ENCODE measurements at regions not wholly inside any gene's neighbourhood (a gene's known extent, or its start where the extent isn't known, plus 50 kb on each side); places are given as distances from the start of the nearest gene placed in this dataset.

DNA sequence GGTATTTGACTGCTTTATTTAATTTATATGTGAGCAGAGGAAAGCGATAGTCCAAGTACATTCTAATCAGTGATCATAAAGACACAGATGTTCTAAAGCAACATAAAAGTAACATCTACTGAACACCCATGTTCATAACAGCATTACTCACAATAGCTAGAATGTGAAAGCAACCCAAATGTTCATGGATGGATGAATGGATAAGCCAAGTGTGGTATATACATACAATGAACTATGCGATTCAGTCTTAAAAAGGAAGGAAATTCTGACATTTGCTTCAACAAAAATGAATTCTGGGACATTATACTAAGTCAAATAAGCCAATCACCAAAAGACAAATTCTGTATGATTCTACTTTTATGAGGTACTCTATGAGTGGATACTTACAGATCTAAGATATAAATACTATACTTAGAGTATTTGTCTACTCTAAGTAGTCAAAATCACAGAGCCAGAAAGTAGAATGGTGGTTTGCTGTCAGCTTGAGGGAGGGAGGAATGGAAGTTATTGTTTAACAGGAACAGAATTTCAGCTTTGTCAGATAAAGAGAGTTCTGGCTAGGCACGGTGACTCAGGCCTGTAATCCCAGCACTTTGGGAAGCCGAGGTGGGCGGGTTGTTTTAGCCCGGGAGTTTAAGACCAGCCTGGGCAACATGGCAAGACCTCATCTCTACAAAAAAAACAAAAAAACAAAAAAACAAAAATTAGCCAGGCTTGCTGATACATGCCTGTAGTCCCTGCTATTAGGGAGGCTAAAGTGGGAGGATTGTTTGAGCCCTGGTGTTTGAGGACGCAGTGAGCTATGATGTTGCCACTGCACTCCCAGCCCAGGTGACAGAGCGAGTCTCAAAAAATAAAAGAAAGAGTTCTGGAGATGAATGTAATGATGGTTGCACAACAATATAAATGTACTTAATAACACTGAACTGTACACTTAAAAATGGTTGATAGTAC, 79.7 kb upstream of the ARHGAP29 start:
- Mint-ChIP-seq H3K27me3 (no peaks in the 10 kb centered on the region), H3K27ac (no peak overlapping the region)
- no peak for DNase-seq

DNA sequence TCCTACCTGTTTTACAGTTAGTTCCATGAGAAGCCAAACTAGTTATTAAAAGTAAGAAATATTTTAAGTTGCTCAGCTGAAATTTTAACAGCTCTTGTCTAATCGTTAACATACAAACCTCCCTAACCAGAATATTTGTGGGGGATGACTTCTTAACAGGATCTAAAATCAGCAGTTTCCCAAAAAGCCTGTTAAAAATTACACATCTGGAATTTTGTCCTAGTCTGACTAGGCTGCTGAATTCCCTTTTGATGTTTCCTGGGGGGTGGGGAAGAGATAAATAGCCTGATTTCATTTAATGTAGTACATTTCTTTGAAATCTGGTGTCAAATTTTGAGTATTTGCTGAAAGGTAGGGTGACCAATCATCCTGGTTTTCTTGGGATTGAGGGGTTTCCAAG, 78.8 kb upstream of the ARHGAP29 start:
- no peak for ATAC-seq
- Mint-ChIP-seq H3K4me1 (no peaks in the 10 kb centered on the region), H3K9me3 (no peaks in the 10 kb centered on the region), H3K27me3 (no peaks in the 10 kb centered on the region), H3K27ac (no peak overlapping the region), H3K4me3 (no peak overlapping the region)
- no peak for DNase-seq

More for the DNA sequence above, 79.7 kb upstream of the ARHGAP29 start:
- no peaks in the 10 kb centered on the region for H3K4me1 Mint-ChIP-seq
- H3K9me3 Mint-ChIP-seq, result no peaks in the 10 kb centered on the region
- no peak overlapping the region for H3K4me3 Mint-ChIP-seq
- no peak for ATAC-seq

GRCh38 chr1:94315552-94316116, 78.2 kb upstream of the ARHGAP29 start:
- ATAC-seq (no peak), DNase-seq (no peak)
- Mint-ChIP-seq H3K27me3 (no peaks in the 10 kb centered on the region), H3K27ac (no peak overlapping the region), H3K4me3 (no peak overlapping the region), H3K4me1 (no peaks in the 10 kb centered on the region), H3K9me3 (no peaks in the 10 kb centered on the region)

DNA sequence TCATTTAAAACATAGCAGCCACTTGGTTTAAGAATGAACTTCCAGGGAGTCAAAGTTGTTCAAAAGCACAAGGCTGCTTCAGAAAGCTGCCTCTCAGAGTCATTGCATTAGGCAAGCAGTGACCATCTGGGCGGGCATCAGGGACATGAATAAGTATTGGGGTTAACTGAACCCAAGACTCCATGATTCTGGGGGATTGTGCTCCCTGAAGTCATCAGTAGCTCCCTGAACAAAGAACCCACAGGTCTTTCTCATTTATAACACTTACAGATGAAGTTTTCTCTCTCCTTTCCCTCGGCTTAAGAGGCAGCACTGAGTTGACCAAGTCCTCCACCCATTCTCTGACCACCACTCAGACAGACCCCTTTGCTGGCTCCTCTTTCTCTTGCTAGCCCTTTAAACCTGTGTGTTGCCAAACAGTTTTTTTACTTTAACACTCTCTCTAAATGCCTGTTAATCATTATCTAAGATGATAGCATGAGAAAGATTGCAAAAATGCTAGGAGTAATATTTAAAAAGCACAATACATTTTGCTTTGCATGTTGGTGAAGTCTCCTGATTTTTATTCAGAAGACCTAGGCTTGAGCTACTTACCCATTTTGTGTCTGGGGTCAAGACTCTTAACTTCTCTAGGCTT, 77.0 kb upstream of the ARHGAP29 start:
- Mint-ChIP-seq H3K4me1 (no peaks in the 10 kb centered on the region), H3K27me3 (no peaks in the 10 kb centered on the region), H3K9me3 (no peaks in the 10 kb centered on the region), H3K4me3 (no peak overlapping the region), H3K27ac (no peak overlapping the region)
- ATAC-seq (no peak), DNase-seq (no peak)

GRCh38 chr1:94310570-94311270, 73.3 kb upstream of the ARHGAP29 start:
- H3K9me3 Mint-ChIP-seq, result no peaks in the 10 kb centered on the region
- no peak for DNase-seq
- no peak overlapping the region for H3K4me3 Mint-ChIP-seq
- no peak for ATAC-seq
- no peaks in the 10 kb centered on the region for H3K4me1 Mint-ChIP-seq
- no peak overlapping the region for H3K27ac Mint-ChIP-seq
- no peaks in the 10 kb centered on the region for H3K27me3 Mint-ChIP-seq

GRCh38 chr1:94309829-94310569, 72.6 kb upstream of the ARHGAP29 start:
- H3K27ac Mint-ChIP-seq, result no peak overlapping the region
- H3K27me3 Mint-ChIP-seq, result no peaks in the 10 kb centered on the region
- H3K4me3 Mint-ChIP-seq, result no peak overlapping the region
- DNase-seq (no peak), ATAC-seq (no peak)
- H3K9me3 Mint-ChIP-seq, result no peaks in the 10 kb centered on the region
- H3K4me1 Mint-ChIP-seq, result no peaks in the 10 kb centered on the region

DNA sequence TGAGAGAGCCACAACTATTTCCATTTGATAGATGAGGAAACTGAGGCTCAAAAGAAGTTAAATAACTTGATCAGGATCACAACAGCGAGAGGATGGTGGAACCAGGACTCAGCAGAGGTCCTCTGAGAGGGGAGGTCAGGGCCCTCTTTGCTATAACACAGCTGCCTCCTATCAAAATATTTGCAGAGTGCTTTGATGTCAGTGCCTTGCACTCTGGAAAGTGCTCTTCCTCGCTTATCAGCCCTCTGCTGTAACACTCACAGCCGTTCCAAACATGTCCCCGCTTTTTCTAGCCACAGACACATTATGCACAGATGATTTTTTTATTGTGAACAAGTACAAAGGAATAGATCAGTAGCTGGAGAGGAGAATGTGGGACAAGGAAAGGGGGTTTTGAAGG, 71.8 kb upstream of the ARHGAP29 start:
- ATAC-seq (no peak), DNase-seq (no peak)
- no peak overlapping the region for H3K4me3 Mint-ChIP-seq
- no peaks in the 10 kb centered on the region for H3K4me1 Mint-ChIP-seq
- peaks cover 6% of the 10 kb centered on the region for H3K27me3 Mint-ChIP-seq
- no peak overlapping the region for H3K27ac Mint-ChIP-seq
- no peaks in the 10 kb centered on the region for H3K9me3 Mint-ChIP-seq

- no peak for ATAC-seq
- Mint-ChIP-seq H3K9me3 (no peaks in the 10 kb centered on the region), H3K4me1 (no peaks in the 10 kb centered on the region), H3K4me3 (no peak overlapping the region), H3K27ac (no peak overlapping the region), H3K27me3 (peaks cover 15% of the 10 kb centered on the region)
- DNase-seq, result no peak
Measured at GRCh38 chr1:94306521-94306920, 69.1 kb upstream of the ARHGAP29 start.

DNA sequence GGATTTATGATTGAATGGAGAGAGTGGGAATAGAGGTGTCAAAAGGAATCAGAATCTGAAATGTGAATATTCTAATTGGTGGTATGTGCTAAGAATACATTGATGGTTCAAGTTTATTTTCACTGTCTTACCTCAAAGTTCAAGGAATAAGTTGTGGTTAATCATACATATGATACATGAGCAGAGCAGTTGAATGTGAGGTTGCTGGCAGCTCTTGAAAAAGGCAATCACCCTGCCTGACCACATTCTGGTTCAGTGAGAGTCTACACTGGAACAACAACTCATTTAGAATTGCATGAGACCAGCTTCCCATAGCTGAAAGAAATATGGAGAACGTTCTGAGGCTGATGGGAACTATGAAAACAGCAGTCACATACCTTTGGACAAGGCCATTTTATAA, 68.3 kb upstream of the ARHGAP29 start:
- H3K27me3 Mint-ChIP-seq, result peaks cover 15% of the 10 kb centered on the region
- DNase-seq (no peak), ATAC-seq (no peak)
- no peaks in the 10 kb centered on the region for H3K9me3 Mint-ChIP-seq
- H3K27ac Mint-ChIP-seq, result no peak overlapping the region
- H3K4me1 Mint-ChIP-seq, result no peaks in the 10 kb centered on the region
- H3K4me3 Mint-ChIP-seq, result no peak overlapping the region

DNA sequence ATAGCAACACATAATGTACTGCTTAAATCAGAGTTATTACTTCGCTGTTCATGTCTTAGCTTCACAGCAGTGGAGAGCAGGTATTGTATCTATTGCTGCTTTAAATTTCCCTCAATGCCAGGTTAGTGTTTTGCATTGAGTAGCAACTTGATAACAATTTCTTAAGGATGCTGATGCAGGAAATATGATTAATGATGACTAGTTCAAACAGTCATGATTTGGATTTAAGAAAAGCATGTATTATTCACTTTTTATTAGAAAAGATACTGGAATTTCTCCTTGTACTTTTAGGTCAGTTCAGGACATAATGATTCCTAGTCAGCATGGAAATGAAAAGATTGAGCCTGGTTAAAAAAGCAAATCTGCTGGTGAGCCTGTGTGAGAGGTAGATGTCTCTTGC, 67.2 kb upstream of the ARHGAP29 start:
- no peak for DNase-seq
- no peak for ATAC-seq
- no peak overlapping the region for H3K27ac Mint-ChIP-seq
- H3K4me1 Mint-ChIP-seq, result no peaks in the 10 kb centered on the region
- H3K9me3 Mint-ChIP-seq, result no peaks in the 10 kb centered on the region
- H3K27me3 Mint-ChIP-seq, result peaks cover 20% of the 10 kb centered on the region
- H3K4me3 Mint-ChIP-seq, result no peak overlapping the region

- Mint-ChIP-seq H3K4me3 (no peak overlapping the region), H3K4me1 (no peaks in the 10 kb centered on the region), H3K9me3 (no peaks in the 10 kb centered on the region), H3K27ac (no peak overlapping the region), H3K27me3 (peaks cover 20% of the 10 kb centered on the region)
- ATAC-seq, result no peak
- no peak for DNase-seq
Measured at GRCh38 chr1:94303005-94303404, 65.6 kb upstream of the ARHGAP29 start.

DNA sequence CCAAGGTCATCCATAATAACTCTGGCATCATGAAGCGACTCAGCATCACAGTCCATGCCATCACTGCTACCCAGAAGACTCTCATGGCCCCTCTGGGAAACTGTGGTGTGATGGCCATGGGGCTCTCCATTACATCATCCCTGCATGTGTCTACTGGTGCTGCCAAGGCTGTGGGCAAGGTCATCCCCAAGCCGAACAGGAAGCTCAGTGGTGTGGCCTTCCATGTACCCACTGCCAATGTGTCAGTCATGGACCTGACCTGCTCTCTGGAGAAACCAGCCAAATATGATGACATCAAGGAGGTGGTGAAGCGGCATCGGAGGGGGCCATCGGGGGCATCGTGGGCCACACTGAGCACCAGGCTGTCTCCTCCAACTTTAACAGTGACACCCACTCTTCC, 65.1 kb upstream of the ARHGAP29 start:
- DNase-seq (no peak), ATAC-seq (no peak)
- Mint-ChIP-seq H3K4me1 (no peaks in the 10 kb centered on the region), H3K4me3 (no peak overlapping the region), H3K9me3 (no peaks in the 10 kb centered on the region), H3K27me3 (peaks cover 20% of the 10 kb centered on the region), H3K27ac (no peak overlapping the region)

- no peaks in the 10 kb centered on the region for H3K4me1 Mint-ChIP-seq
- H3K9me3 Mint-ChIP-seq, result no peaks in the 10 kb centered on the region
- peaks cover 20% of the 10 kb centered on the region for H3K27me3 Mint-ChIP-seq
- H3K27ac Mint-ChIP-seq, result no peak overlapping the region
- DNase-seq, result no peak
- no peak overlapping the region for H3K4me3 Mint-ChIP-seq
- ATAC-seq, result no peak
Measured at GRCh38 chr1:94301186-94301585, 63.8 kb upstream of the ARHGAP29 start.

GRCh38 chr1:94300731-94301130, 63.3 kb upstream of the ARHGAP29 start:
- Mint-ChIP-seq H3K27me3 (peaks cover 20% of the 10 kb centered on the region), H3K27ac (no peak overlapping the region), H3K4me1 (no peaks in the 10 kb centered on the region), H3K9me3 (no peaks in the 10 kb centered on the region), H3K4me3 (no peak overlapping the region)
- DNase-seq (no peak), ATAC-seq (no peak)

Measured in stimulated activated naive CD8-positive, alpha-beta T cell treated with anti-CD3 and anti-CD28 coated beads, Interleukin-15, amount 100 ng/mL, for 72 hours (primary cell).